GM19023 (cell line): ENCODE measurements at regions not wholly inside any gene's neighbourhood (a gene's known extent, or its start where the extent isn't known, plus 50 kb on each side); places are given as distances from the start of the nearest gene placed in this dataset.

Experiments used
- ATAC-seq: cut with Tn5 transposase; IDR thresholded peaks from one replicate; pipeline ENCODE4 v1.9.1; 2021; ENCODE audit warnings: mild to moderate bottlenecking, moderate library complexity; ENCODE audit not compliant: unreplicated experiment

DNA sequence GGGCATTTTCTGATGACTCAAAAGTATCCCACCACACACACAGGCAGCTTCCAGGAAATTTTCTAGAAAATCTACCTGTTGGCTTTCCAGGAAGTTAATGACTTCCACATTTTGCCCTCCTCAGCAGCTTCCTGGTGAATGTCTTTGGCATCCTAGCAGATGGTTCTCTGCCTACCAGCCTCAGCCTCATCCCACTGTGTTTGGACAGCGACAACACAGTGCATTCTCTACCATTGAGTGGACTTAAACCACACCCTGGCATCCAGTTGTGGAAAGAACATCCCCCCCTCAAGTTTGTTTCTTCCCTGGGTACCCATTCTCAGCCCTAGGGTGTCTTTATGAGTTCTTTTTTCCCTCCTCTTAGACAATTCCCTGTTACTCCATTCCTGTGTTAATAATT is 50.8 kb upstream of the GADL1 start:
- ATAC-seq, result no peak

DNA sequence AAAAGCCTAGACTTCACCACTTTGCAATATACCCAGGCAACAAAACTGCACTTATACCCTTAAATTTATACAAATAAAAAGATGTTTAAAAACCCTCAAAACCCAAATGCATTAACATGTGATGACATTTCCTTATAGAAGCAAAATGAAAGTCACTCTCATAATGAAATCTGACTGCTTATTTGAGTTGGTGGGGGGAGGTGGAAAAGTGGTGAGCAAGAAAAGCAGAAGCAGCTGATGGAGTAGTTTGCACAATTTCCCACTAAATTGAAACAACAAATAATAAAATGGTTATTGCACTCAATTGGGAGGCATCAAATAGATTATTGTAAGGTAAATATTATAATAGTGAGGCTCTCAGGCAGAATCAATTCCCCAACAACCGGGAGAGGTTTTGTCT is 54.0 kb upstream of the GADL1 start:
- ATAC-seq, result no peak

DNA sequence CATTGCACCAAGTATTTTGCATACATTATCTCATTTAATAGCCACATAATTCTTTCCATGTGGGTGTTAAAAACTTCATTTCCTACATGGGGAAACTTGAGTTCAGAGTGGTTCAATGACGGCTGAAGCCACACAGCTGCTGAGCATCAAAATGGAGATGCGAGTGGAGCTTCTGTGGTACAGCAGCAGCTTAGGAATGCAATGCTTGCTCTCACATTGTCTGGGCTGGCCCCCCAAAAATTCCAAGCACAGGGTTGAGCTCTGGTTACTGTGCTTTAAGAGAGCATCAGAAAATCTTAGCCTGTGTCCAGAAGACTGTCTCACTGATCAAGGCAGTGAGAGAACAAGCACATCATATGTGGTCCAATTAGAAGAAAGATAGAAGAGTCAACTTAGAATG is 57.4 kb upstream of the GADL1 start:
- no peak for ATAC-seq

DNA sequence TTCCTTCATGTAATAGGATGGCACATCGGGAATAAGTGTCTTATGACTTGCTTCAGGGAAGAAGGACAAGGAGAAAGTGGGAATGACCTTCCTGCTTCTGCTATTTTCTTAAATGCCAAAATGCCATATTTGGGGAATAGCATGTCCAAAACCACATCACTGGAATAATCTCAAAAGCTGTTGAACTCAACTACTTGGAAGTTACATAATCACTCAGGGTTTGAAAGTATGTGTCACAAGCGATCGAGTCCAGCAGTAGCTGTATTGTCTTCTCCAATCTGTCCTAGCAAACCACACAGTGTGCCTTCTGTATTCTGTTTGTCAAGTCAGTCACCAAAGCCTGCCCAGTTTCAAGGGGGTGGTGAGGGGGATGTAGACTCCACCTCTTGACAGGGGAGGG is 58.3 kb upstream of the GADL1 start:
- no peak for ATAC-seq

DNA sequence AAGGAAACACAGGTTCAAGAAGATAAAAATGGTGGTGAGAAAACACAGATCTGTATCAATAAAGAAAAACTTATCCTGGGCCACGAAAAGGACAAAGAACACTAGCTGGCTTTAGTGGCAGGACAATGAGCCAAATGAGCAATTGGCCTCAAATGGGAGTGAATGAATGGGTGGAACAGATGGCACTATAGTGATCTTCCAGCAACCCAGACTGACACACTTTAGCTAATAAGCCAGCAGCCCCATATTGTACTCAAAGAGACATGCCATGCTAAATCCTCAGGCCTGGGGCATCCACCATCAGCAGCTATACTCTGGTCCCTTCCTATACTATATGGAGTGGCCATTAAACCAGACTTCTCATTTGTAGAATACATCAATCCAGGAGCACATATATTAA is 60.0 kb upstream of the GADL1 start:
- no peak for ATAC-seq

DNA sequence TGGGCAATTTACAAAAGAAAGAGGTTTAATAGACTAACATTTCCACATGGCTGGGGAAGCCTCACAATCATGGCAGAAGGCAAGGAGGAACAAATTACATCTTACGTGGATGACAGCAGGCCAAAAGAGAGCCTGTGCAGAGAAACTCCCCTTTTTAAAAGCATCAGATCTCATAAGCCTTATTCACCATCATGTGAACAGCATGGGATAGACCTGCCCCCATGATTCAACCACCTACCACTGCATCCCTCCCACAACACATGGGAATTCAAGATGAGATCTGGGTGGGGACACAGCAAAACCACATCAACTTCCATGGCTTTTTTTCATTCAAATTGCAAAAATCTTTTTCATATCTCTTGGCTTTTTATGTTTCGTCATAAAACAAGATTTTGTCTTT is 67.6 kb upstream of the GADL1 start:
- no peak for ATAC-seq

DNA sequence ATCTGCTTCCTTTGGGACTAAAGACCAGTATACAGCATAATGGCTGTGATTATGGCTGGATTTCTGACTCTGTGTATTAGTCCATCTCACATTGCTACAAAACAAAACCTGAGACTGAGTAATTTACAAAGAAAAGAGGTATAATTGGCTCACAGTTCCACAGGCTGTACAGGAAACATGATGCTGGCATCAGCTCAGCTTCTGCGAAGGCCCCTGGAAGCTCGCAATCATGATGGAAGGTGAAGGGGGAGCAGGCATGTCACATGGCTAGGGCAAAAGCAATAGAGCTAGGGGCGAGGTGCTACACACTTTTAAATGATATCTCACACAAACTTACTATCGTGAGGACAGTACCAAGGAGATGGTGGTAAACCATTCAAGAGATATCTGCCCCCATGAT is 68.0 kb upstream of the GADL1 start:
- ATAC-seq, result no peak

DNA sequence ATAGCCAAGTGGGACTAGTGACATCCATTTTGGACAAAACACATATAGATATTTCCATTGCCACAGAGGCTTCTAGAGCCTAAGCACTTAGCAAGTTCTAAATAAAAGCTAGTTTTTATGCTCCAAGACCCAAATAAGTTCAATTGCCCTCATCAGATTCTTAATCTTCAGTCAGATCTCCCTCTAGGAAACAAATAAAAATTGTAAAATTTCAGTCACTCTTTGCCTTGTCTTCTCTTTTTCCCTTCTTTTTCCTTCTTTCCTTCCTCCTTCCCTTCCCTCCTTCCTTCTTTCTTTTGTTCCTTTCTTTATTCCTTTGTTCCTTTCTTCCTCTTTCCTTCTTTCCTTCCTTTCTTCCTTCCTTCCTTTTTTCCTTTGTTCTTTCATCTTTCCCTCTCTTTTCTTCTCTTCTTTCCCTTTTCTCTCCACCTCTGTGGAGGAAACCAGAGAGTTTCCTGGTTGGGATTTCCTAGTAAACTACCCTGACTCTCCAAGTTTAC is 68.8 kb upstream of the GADL1 start:
- no peak for ATAC-seq

DNA sequence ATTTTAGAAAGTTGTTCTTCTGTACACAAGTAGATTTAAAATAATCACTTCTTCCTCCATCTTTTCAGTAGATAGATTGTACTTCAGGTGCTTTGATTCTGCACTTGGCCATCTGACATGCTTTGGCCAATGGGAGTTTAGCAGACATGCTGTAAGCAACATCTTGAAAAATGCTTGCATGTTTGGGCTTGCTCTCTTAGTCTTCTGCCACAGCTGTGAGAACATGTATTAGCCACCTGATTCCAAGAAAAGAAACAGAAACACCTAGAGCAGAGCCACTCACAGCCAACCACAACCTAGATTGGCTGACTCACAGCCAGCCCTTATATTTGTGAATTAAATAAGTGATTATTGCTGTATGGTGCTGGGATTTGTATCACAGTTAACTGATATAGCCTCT is 70.2 kb upstream of the GADL1 start:
- ATAC-seq, result peak; percentile 98

DNA sequence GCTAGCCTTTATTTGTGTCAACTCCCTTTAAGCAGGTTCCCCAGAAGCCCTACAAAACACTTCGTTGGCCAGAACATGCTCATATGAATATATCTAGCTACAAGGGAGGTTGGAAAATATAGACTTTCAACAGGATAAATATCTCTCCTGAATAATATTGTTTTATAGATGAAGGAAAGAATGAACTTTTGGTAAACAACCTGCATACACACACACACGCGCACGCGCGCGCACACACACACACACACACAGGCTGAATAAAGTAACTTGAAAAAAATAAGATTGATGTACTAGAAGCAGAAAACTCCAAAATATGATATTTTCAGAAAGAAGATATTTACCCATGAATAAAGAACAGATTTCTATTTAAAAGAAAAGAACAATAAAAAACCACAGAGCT is 72.4 kb upstream of the GADL1 start:
- ATAC-seq, result no peak

DNA sequence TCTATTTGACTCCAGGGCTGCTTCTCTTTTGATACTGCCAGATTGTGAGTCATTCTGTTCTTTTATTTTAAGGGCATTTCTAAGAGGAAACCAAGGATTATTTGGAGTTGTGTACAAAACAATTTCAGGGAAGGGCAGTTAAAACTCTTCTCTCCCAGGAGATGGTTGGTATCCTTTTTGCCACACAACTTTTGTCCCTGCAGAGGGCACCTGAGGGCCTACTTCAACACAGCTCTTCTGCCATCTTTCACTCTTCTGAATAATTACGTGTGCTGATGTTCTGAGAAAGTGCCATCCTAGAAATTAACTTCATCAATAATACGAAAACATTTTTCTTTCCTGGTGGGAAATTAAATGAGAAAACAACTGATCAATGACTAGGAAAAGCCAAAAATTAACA is 75.7 kb upstream of the GADL1 start:
- no peak for ATAC-seq

DNA sequence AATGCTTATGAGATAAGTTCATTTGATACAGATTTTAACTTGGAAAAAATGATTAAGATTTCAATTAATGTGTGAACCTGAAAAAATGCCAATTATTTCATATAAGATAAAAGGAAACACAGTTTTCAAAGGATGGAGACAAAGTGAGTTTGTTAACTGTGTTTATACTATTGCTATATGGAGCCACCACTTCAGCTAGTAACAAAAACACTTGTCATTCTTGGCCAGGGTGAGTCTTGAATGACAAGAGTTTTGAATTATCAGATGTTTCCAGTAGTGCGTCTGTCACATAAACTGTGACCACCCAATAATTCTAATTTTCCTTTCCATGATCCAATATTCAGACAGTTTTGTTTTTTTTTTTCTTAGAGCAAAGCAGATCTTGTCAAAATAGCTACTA is 78.0 kb upstream of the GADL1 start:
- ATAC-seq, result no peak

DNA sequence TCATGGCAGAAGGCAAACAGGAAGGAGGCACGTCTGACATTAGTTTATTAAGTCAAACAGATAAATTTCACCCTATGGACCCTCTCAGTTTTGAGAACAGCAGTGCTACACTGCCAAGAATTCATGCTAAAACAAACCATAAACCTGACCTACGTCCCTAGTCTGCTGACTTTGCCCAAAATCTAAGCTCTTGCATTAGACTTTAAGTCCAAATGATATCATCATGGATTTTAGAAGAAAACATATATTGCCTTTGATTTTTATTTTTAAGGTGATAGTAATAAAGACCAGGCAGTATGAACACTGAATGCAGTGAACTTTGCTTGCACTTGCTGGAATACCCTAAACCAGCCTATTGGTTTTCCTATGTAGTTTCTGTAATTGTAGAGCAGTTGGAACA is 79.6 kb upstream of the GADL1 start:
- ATAC-seq, result no peak

DNA sequence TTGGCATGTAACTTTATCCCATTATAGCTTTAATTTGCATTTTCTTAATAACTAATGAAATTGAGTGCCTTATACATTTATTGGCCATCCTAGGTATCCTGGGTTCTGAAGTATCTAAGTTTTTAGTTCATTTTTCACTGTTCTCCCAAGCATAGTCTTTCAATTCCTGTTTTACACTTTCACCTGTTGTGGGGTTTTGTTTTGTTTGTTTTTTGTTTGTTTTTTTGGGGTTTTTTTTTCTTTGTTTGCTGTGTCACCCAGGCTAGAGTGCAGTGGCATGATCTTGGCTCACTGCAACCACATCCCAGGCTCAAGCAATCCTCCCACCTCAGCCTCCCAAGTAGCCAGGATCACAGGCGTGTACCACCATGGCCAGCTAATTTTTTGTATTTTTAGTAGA is 83.1 kb upstream of the GADL1 start:
- no peak for ATAC-seq

DNA sequence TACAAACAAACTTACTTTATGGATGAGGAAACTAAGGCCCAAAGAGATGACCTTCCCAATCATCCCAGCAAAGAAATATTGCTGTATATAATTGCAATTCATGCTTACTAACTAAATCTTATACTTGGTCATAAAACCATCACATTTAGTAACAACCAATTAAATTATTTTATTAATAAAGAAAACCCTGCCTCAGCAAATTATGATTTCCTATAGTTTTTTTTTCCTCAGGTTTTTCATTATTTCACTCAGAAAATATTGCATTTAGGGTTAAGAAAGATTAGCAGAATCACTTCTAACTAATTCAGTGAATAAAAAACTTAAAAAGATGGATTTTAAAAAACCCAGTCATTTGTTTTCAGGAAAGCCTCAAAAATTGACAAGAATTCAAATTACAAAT is 86.5 kb upstream of the GADL1 start:
- ATAC-seq, result no peak

DNA sequence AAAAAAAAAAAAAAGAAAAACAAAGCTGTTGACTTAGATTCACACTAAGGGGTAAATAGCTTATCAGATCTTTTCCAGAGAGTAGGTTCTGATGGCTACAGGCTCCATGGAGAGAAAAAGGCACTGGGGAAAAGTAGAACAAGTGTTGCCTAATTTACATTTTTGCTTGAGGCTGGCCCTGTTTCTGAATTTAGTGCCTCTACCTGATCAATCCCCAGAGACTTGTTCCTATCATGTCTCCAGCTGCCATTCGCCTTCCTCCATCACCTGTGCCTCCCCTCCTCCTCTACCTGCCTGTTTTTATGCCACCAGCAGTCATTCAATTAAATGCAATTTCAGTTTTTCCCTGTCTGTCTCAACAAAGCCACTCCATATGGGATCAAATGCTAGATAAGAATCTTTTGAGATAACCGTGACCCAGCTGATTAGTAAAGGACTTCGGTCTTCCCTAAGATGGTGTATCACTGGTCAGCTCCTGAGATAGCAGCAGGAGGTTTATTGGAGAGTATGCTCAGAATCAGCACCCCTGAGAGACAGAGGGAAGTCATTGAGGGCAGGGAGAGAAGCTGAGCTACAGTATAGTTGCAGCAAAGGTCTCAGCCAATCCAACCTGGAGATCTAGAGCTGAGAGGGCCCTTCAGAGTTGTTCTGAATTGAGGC is 88.1 kb upstream of the GADL1 start:
- no peak for ATAC-seq

DNA sequence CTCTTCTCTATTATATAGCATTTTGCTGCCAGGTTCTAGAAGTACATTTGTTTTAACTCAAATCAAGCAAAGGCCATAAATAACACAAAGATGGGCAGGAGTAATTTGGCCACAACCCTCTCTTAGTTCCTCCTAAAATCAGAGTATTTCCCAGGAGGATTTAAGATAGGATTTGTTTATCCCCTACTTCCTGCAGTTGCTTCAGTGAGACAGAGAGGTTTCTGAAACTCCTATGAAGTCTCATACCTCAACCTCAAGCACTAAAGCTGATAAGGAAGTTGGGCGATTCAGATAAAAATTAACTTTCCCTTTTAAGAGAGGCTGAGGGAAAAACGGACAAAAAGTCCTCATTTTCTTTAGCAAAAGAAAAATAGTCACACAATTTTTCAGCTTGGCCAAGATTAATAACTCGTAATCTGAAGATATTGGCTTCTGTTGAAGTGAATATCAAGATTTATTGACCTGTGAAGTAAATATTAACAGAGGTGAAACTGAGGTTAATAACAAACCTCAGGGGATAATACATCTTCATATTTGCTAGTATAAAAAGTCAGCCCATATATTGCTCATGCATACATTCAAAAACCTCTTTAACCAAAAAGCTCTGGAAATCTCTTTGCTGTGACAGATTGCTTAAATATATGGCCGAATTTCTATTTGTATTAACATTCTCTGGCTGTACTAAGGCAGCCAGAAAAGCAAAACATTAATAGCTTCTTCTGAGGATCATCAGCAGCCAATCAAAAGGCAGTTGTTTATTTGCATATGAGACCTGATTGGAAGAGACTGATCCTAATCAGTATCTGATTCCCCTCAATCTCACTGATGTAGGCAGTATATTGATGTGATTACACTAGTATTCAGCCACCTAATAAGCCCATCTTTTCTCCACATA is 90.6 kb upstream of the GADL1 start:
- ATAC-seq, result no peak

DNA sequence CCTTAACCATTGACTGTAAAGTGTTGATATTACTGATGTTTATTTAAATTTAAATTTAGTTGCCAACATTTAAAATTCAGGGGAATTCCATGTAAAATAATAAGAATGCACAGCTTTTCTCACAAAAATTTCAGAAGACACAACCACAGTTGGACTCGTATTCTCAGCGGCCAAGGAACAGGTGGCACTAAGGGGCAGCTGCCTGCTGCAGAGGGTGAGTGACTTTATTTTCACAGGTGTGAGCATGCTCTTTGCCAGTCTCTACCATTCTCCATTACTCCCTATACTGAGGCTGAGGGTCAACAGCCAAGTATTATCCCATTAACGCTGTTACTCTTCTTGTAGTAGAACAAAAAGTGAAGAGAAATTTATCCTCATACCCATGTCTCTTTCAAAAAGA is 92.1 kb upstream of the GADL1 start:
- no peak for ATAC-seq

DNA sequence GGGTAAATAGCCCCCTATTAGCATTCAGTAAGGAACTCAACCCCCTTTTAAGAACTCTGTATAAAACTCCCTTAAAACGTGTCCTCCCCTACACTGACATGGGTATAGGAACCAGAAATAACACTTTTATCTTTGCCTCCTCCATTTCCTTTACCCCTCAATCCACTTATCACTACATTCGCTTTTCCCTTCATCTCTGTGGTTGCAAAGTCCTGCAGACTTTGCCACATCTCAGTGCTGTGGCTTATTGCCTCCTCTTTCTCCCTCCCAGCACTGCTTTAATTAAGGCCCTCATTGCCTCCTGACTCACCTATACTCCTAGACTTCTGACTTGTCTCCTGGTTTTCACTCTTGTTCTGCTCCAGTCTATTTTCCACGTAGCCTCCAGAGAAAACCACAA is 94.3 kb upstream of the GADL1 start:
- ATAC-seq, result no peak

DNA sequence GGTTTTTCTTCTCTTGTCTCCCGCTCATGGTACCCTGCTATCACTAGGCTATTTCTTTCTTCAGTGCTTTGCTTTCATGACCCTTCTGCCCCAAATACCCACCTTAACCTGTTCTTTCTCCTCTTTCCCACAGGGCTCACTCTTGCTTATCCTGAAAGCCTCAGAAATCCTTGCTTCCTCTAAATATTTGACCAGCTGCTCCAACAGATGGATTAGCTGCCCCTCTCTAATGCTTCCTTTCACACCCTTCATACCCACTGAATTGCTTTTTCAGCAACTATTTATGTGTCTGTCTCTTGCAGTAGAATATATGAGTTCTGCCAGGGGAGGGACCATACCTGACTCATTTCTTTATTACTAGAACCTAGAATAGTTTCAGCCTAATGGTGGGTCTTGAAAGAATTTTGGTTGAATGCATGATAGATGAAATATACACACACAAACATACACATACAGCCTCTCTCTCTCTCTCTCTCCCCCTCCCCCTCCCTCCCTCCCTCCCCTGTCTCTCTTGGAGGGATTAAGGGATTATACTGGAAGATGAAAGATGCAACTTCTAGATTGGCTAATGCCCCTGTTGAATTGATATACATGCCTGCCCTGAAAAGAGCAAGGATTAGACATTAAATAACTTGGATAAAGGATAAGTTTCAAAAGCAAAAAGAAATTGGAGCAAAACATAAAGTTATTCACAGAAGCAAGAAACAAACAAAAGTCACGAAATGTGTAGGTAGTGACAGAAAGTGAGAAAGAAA is 95.0 kb upstream of the GADL1 start:
- no peak for ATAC-seq

DNA sequence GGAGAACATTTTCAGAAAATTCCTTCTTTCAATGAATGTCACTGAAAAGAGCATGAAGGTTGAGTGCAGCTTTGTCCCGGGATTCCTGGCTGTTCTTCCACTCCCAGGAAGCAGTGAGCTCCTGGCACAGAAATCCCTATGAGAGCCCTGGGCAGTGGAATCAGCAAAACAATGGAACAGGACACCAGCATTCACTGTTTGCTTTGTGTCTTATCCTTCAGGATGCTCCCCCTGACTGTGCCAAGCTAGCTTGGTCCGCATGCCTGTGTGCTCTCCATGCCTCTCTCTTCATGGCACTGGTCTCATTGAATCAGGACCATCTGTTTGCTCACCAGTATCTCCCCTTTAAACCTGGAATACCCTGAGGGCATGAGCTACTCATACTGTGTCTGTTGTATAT is 102.0 kb upstream of the GADL1 start:
- no peak for ATAC-seq

DNA sequence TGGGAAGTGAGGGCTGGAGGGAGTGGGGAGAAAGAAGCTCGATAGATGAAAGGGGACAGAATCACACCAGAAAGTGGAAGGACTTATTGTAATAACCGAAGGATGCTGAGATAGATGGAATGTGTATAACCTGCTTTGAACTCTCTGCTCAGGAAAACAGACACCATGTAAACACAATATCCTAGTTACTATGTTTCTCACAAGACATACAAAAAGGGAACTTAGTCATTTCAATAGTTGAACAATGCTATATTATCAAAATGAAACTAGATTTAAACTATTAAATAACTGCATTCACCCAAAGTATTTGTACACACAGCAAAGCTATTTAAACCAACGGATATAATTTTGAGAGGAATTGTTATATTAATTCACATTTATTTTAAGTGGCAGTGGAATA is 108.3 kb upstream of the GADL1 start:
- ATAC-seq, result no peak
